DND-41 (cell line): ENCODE measurements at regions not wholly inside any gene's neighbourhood (a gene's known extent, or its start where the extent isn't known, plus 50 kb on each side); places are given as distances from the start of the nearest gene placed in this dataset.

Experiments used
- CTCF ChIP-seq: IDR thresholded peaks from 2 replicates; pipeline ENCODE4 v1.5.1; 2012; ENCODE audit warnings: borderline replicate concordance, low read length, moderate library complexity, mild to moderate bottlenecking; ENCODE audit not compliant: poor library complexity, severe bottlenecking; ENCODE audit errors: extremely low read depth
- EZH2 ChIP-seq: IDR thresholded peaks from 3 replicates; pipeline ENCODE4 v1.6.1; 2012; ENCODE audit warnings: borderline replicate concordance, low read depth, mild to moderate bottlenecking, moderate library complexity, low read length, inconsistent platforms; ENCODE audit not compliant: severe bottlenecking

- no peak for TF ChIP-seq CTCF
- TF ChIP-seq EZH2, result no peak
Observed at GRCh38 chr5:107032629-107033028, 638.1 kb downstream of the EFNA5 start.
